Activated CD4-positive, alpha-beta T cell treated with anti-CD3 and anti-CD28 coated beads, Interleukin-2, amount 10 ng/mL, durations not matched to agents 24 days and 14 days (primary cell): ENCODE measurements at regions not wholly inside any gene's neighbourhood (a gene's known extent, or its start where the extent isn't known, plus 50 kb on each side); places are given as distances from the start of the nearest gene placed in this dataset.

Experiments
- DNase-seq: peaks from one replicate; pipeline ENCODE4 v3.0.0; 2022
- H3K27ac Mint-ChIP-seq: one replicate; pipeline ENCODE4 v1.8.0; 2022; ENCODE audit warnings: mild to moderate bottlenecking, mixed read lengths
- H3K27me3 Mint-ChIP-seq: one replicate; pipeline ENCODE4 v1.8.0; 2022; ENCODE audit warnings: mixed read lengths
- H3K36me3 Mint-ChIP-seq: one replicate; pipeline ENCODE4 v1.8.0; 2022; ENCODE audit warnings: low read depth, mild to moderate bottlenecking, mixed read lengths
- H3K4me1 Mint-ChIP-seq: one replicate; pipeline ENCODE4 v1.8.0; 2021; ENCODE audit warnings: mixed read lengths
- H3K4me3 Mint-ChIP-seq: one replicate; pipeline ENCODE4 v1.8.0; 2022; ENCODE audit warnings: mild to moderate bottlenecking, moderate library complexity, mixed read lengths
- H3K9me3 Mint-ChIP-seq: one replicate; pipeline ENCODE4 v1.8.0; 2021; ENCODE audit warnings: mixed read lengths
- intact Hi-C: fragments of 100-400 bp; cut with micrococcal nuclease; formaldehyde crosslinking; loops from one replicate; pipeline ENCODE4 v1.15.1; 2023

GRCh38 chr6:134866563-134866962, 83.3 kb downstream of the ALDH8A1 start:
- Mint-ChIP-seq H3K4me1 (peaks cover 7% of the 10 kb centered on the region), H3K9me3 (no peaks in the 10 kb centered on the region), H3K27me3 (no peaks in the 10 kb centered on the region), H3K4me3 (no peak overlapping the region), H3K27ac (no peak overlapping the region), H3K36me3 (no peaks in the 10 kb centered on the region)
- no peak for DNase-seq
- intact Hi-C loops = no loop called here

- Mint-ChIP-seq H3K27me3 (no peaks in the 10 kb centered on the region), H3K36me3 (no peaks in the 10 kb centered on the region), H3K4me3 (no peak overlapping the region), H3K9me3 (no peaks in the 10 kb centered on the region), H3K4me1 (no peaks in the 10 kb centered on the region), H3K27ac (no peak overlapping the region)
- intact Hi-C loops = no loop called here
- no peak for DNase-seq
These were observed 85.3 kb downstream of the ALDH8A1 start for GRCh38 chr6:134864558-134864957.

GRCh38 chr6:134863763-134864510, 86.0 kb downstream of the ALDH8A1 start:
- H3K4me3 Mint-ChIP-seq = no peak overlapping the region
- intact Hi-C loops = no loop called here
- H3K27me3 Mint-ChIP-seq = no peaks in the 10 kb centered on the region
- H3K4me1 Mint-ChIP-seq = no peaks in the 10 kb centered on the region
- no peak overlapping the region for H3K27ac Mint-ChIP-seq
- H3K36me3 Mint-ChIP-seq = no peaks in the 10 kb centered on the region
- no peaks in the 10 kb centered on the region for H3K9me3 Mint-ChIP-seq
- DNase-seq = no peak

GRCh38 chr6:134854366-134854765, 95.5 kb downstream of the ALDH8A1 start:
- H3K9me3 Mint-ChIP-seq = no peaks in the 10 kb centered on the region
- intact Hi-C loops = no loop called here
- no peak overlapping the region for H3K4me3 Mint-ChIP-seq
- peaks cover 11% of the 10 kb centered on the region for H3K27me3 Mint-ChIP-seq
- no peak overlapping the region for H3K27ac Mint-ChIP-seq
- H3K36me3 Mint-ChIP-seq = no peaks in the 10 kb centered on the region
- H3K4me1 Mint-ChIP-seq = no peaks in the 10 kb centered on the region
- no peak for DNase-seq

- no peaks in the 10 kb centered on the region for H3K4me1 Mint-ChIP-seq
- DNase-seq = no peak
- H3K27me3 Mint-ChIP-seq = peaks cover 11% of the 10 kb centered on the region
- no peak overlapping the region for H3K4me3 Mint-ChIP-seq
- H3K36me3 Mint-ChIP-seq = no peaks in the 10 kb centered on the region
- H3K9me3 Mint-ChIP-seq = no peaks in the 10 kb centered on the region
- H3K27ac Mint-ChIP-seq = no peak overlapping the region
- intact Hi-C loops = no loop called here
These were observed 96.5 kb downstream of the ALDH8A1 start for GRCh38 chr6:134853111-134854055.

- H3K9me3 Mint-ChIP-seq = no peaks in the 10 kb centered on the region
- H3K4me1 Mint-ChIP-seq = no peaks in the 10 kb centered on the region
- no peak for DNase-seq
- H3K27me3 Mint-ChIP-seq = peaks cover 13% of the 10 kb centered on the region
- H3K36me3 Mint-ChIP-seq = no peaks in the 10 kb centered on the region
- intact Hi-C loops = no loop called here
- no peak overlapping the region for H3K4me3 Mint-ChIP-seq
- no peak overlapping the region for H3K27ac Mint-ChIP-seq
These were observed 98.4 kb downstream of the ALDH8A1 start for GRCh38 chr6:134851548-134851947.

GRCh38 chr6:134850721-134851305, 99.1 kb downstream of the ALDH8A1 start:
- no peaks in the 10 kb centered on the region for H3K4me1 Mint-ChIP-seq
- no peak overlapping the region for H3K4me3 Mint-ChIP-seq
- H3K27me3 Mint-ChIP-seq = peaks cover 13% of the 10 kb centered on the region
- no peaks in the 10 kb centered on the region for H3K36me3 Mint-ChIP-seq
- H3K9me3 Mint-ChIP-seq = no peaks in the 10 kb centered on the region
- intact Hi-C loops = no loop called here
- peak overlapping the region; percentile 12 for H3K27ac Mint-ChIP-seq
- no peak for DNase-seq

GRCh38 chr6:134849920-134850447, 99.9 kb downstream of the ALDH8A1 start:
- H3K4me1 Mint-ChIP-seq = no peaks in the 10 kb centered on the region
- DNase-seq = no peak
- H3K9me3 Mint-ChIP-seq = no peaks in the 10 kb centered on the region
- H3K36me3 Mint-ChIP-seq = no peaks in the 10 kb centered on the region
- peaks cover 13% of the 10 kb centered on the region for H3K27me3 Mint-ChIP-seq
- intact Hi-C loops = no loop called here
- H3K4me3 Mint-ChIP-seq = no peak overlapping the region
- H3K27ac Mint-ChIP-seq = no peak overlapping the region

- intact Hi-C loops = no loop called here
- H3K9me3 Mint-ChIP-seq = no peaks in the 10 kb centered on the region
- H3K4me1 Mint-ChIP-seq = no peaks in the 10 kb centered on the region
- no peaks in the 10 kb centered on the region for H3K36me3 Mint-ChIP-seq
- H3K4me3 Mint-ChIP-seq = no peak overlapping the region
- peaks cover 11% of the 10 kb centered on the region for H3K27me3 Mint-ChIP-seq
- H3K27ac Mint-ChIP-seq = no peak overlapping the region
- DNase-seq = no peak
These were observed 101.8 kb downstream of the ALDH8A1 start for GRCh38 chr6:134848076-134848475.

- Mint-ChIP-seq H3K27me3 (peaks cover 14% of the 10 kb centered on the region), H3K4me3 (no peak overlapping the region), H3K27ac (no peak overlapping the region), H3K36me3 (no peaks in the 10 kb centered on the region), H3K9me3 (no peaks in the 10 kb centered on the region), H3K4me1 (no peaks in the 10 kb centered on the region)
- intact Hi-C loops = no loop called here
- no peak for DNase-seq
These were observed 103.0 kb downstream of the ALDH8A1 start for GRCh38 chr6:134846865-134847264.

- DNase-seq = no peak
- Mint-ChIP-seq H3K27me3 (peaks cover 11% of the 10 kb centered on the region), H3K4me3 (no peak overlapping the region), H3K27ac (no peak overlapping the region), H3K36me3 (no peaks in the 10 kb centered on the region), H3K4me1 (no peaks in the 10 kb centered on the region), H3K9me3 (no peaks in the 10 kb centered on the region)
- intact Hi-C loops = no loop called here
These were observed 103.9 kb downstream of the ALDH8A1 start for GRCh38 chr6:134846031-134846430.

GRCh38 chr6:134844120-134844519, 105.8 kb downstream of the ALDH8A1 start:
- no peaks in the 10 kb centered on the region for H3K9me3 Mint-ChIP-seq
- H3K27ac Mint-ChIP-seq = no peak overlapping the region
- no peaks in the 10 kb centered on the region for H3K4me1 Mint-ChIP-seq
- H3K27me3 Mint-ChIP-seq = peaks cover 12% of the 10 kb centered on the region
- no peaks in the 10 kb centered on the region for H3K36me3 Mint-ChIP-seq
- no peak for DNase-seq
- intact Hi-C loops = no loop called here
- no peak overlapping the region for H3K4me3 Mint-ChIP-seq

- Mint-ChIP-seq H3K9me3 (no peaks in the 10 kb centered on the region), H3K27me3 (peaks cover 20% of the 10 kb centered on the region), H3K4me3 (no peak overlapping the region), H3K27ac (no peak overlapping the region), H3K36me3 (no peaks in the 10 kb centered on the region), H3K4me1 (no peaks in the 10 kb centered on the region)
- DNase-seq = no peak
- intact Hi-C loops = no loop called here
These were observed 109.6 kb downstream of the ALDH8A1 start for GRCh38 chr6:134840086-134840867.
